OCI-LY7 (cell line): ENCODE measurements at regions not wholly inside any gene's neighbourhood (a gene's known extent, or its start where the extent isn't known, plus 50 kb on each side); places are given as distances from the start of the nearest gene placed in this dataset.

ENCODE experiments used
- BruUV-seq: library from RNA; stranded (reverse); fragments of 400-500 nt; replicated peaks from 2 replicates; lab custom pipeline; 2021; lab: Mats Ljungman, UMichigan
- CTCF ChIA-PET: fragments of 300-600 bp; sonication (Branson Sonifier 250); formaldehyde crosslinking; loops from one replicate; lab custom pipeline; 2022; ENCODE audit warnings: antibody characterized with exemption; ENCODE audit not compliant: unreplicated experiment; lab: Charles Lee
- POLR2A ChIA-PET: fragments of 300-600 bp; sonication (Branson Sonifier 250); formaldehyde crosslinking; loops from one replicate; lab custom pipeline; 2022; ENCODE audit warnings: antibody characterized with exemption; lab: Charles Lee
- DNase-seq: peaks from one replicate; pipeline ENCODE4 v3.0.0-alpha.2; 2015; ENCODE audit warnings: low spot score
- H2AFZ ChIP-seq: fragments of 200-600 bp; sonication (generic), shearing (Covaris generic); 2 replicates; pipeline ENCODE4 v1.6.1; 2014; ENCODE audit warnings: mild to moderate bottlenecking, antibody characterized with exemption, low read length, moderate library complexity
- H3K27ac ChIP-seq: fragments of 200-600 bp; sonication (generic); 2 replicates; pipeline ENCODE4 v1.5.1; 2014; ENCODE audit warnings: mixed run types, low read depth, mild to moderate bottlenecking, moderate library complexity, low read length, inconsistent platforms; ENCODE audit not compliant: poor library complexity, severe bottlenecking
- H3K36me3 ChIP-seq: fragments of 200-600 bp; sonication (generic); 2 replicates; pipeline ENCODE4 v1.6.1; 2014; ENCODE audit warnings: mild to moderate bottlenecking, antibody characterized with exemption, low read length, moderate library complexity, mixed read lengths; ENCODE audit not compliant: insufficient read depth
- H3K4me1 ChIP-seq: fragments of 200-600 bp; sonication (generic); 2 replicates; pipeline ENCODE4 v1.5.1; 2014; ENCODE audit warnings: mild to moderate bottlenecking, low read length; ENCODE audit not compliant: insufficient read depth, poor library complexity, severe bottlenecking
- H3K4me2 ChIP-seq: fragments of 200-600 bp; sonication (generic); 2 replicates; pipeline ENCODE4 v1.6.1; 2014; ENCODE audit warnings: mild to moderate bottlenecking, low read length
- H3K4me3 ChIP-seq: fragments of 200-600 bp; sonication (generic); 2 replicates; pipeline ENCODE4 v1.5.1; 2014; ENCODE audit warnings: mild to moderate bottlenecking, low read depth, low read length; ENCODE audit not compliant: poor library complexity, severe bottlenecking
- H3K79me2 ChIP-seq: fragments of 200-600 bp; sonication (generic); 2 replicates; pipeline ENCODE4 v1.6.1; 2016; ENCODE audit warnings: low read depth, mild to moderate bottlenecking, low read length, moderate library complexity, mixed read lengths; ENCODE audit not compliant: insufficient read depth
- H3K9me2 ChIP-seq: fragments of 200-600 bp; sonication (generic); 2 replicates; pipeline ENCODE4 v1.6.1; 2016; ENCODE audit warnings: mild to moderate bottlenecking, low read length, mixed read lengths; ENCODE audit not compliant: insufficient read depth
- H3K9me3 ChIP-seq: fragments of 200-600 bp; sonication (generic); 2 replicates; pipeline ENCODE4 v1.6.1; 2014; ENCODE audit warnings: mild to moderate bottlenecking, mixed run types, low read length, mixed read lengths
- H4K20me1 ChIP-seq: fragments of 200-600 bp; sonication (generic); 2 replicates; pipeline ENCODE4 v1.6.1; 2014; ENCODE audit warnings: mild to moderate bottlenecking, antibody characterized with exemption, low read length, moderate library complexity, mixed read lengths; ENCODE audit not compliant: insufficient read depth
- CTCF ChIP-seq: fragments of 200-600 bp; sonication (generic); conservative IDR thresholded peaks from 2 replicates; pipeline ENCODE4 v1.5.1; 2014; ENCODE audit warnings: mild to moderate bottlenecking, antibody characterized with exemption, low read length, moderate library complexity, mixed read lengths
- EZH2phosphoT487 ChIP-seq: fragments of 200-600 bp; sonication (generic); IDR thresholded peaks from 2 replicates; pipeline ENCODE4 v1.6.1; 2018; ENCODE audit warnings: low read depth, borderline replicate concordance, mild to moderate bottlenecking, mixed run types, antibody characterized with exemption, low read length, moderate library complexity, mixed read lengths
- intact Hi-C: fragments of 100-400 bp; cut with micrococcal nuclease; formaldehyde crosslinking; loops from one replicate; pipeline ENCODE4 v1.10.0; 2022; ENCODE audit not compliant: unreplicated experiment

DNA sequence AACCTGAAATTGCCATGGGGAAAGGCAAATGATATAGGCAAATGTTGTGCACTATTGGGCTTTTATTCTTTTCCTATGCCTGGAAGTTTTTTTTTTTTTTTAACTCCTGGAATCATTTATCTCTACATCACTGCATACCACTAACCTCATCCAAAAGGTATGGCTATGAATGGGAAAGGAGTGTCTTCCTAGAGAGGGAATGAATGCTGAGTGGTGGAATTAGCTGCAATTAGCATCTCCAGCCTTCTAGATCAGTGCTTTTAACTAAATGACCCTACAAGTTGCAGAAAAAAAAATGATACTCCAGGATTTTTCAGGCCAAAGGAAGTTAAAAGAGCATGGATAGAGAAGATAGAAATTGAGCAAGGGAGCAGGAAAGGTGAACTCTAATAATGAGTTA, 429.8 kb upstream of the PDZRN3 start:
- TF ChIP-seq EZH2phosphoT487: no peak
- no peak for TF ChIP-seq CTCF
- Histone ChIP-seq H3K27ac (no peak overlapping the region), H3K79me2 (no peaks in the 10 kb centered on the region), H3K4me1 (no peaks in the 10 kb centered on the region), H2AFZ (no peak overlapping the region), H3K36me3 (no peaks in the 10 kb centered on the region), H3K9me2 (no peaks in the 10 kb centered on the region), H3K4me2 (no peak overlapping the region), H3K4me3 (no peak overlapping the region), H4K20me1 (no peaks in the 10 kb centered on the region), H3K9me3 (no peaks in the 10 kb centered on the region)
- ChIA-PET POLR2A (no interaction called here), CTCF (no interaction called here)
- no TSS peak for BruUV-seq
- no peak for DNase-seq
- intact Hi-C loops: no loop called here

DNA sequence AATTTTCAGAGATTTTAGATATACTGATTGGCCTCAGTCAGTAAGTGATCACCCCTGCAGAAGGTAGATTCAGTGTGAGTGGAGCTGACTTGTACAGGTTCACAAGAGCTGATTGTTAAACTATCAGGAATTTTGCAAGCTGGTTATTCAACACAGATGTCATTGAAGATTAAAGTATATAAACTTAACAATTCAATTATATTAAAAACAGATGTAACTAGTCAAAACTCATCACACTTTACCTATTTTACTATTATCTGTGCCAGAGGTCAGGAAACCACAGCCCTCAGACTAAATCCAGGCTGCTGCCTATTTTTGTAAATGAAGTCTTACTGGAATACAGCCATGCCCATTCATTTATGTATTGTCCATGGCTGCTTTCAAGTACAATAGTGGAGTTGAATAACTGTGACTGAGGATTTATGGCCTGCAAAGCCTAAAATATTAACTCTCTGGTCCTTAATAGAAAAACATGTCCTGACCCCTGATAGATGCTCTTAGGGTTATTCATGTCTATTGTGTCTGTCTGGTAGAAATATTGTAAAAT, 429.3 kb upstream of the PDZRN3 start:
- H3K9me3 ChIP-seq: no peaks in the 10 kb centered on the region
- no peak overlapping the region for H2AFZ ChIP-seq
- no peaks in the 10 kb centered on the region for H3K36me3 ChIP-seq
- DNase-seq: no peak
- CTCF ChIA-PET: no interaction called here
- H3K4me1 ChIP-seq: no peaks in the 10 kb centered on the region
- no TSS peak for BruUV-seq
- POLR2A ChIA-PET: no interaction called here
- H3K4me2 ChIP-seq: no peak overlapping the region
- H3K9me2 ChIP-seq: no peaks in the 10 kb centered on the region
- no peaks in the 10 kb centered on the region for H4K20me1 ChIP-seq
- H3K79me2 ChIP-seq: no peaks in the 10 kb centered on the region
- intact Hi-C loops: no loop called here
- no peak overlapping the region for H3K4me3 ChIP-seq
- no peak overlapping the region for H3K27ac ChIP-seq
- TF ChIP-seq EZH2phosphoT487 (no peak), CTCF (no peak)

- DNase-seq: no peak
- BruUV-seq: no TSS peak
- Histone ChIP-seq H2AFZ (no peak overlapping the region), H3K4me2 (no peak overlapping the region), H3K4me1 (no peaks in the 10 kb centered on the region), H3K9me2 (no peaks in the 10 kb centered on the region), H3K36me3 (no peaks in the 10 kb centered on the region), H4K20me1 (no peaks in the 10 kb centered on the region), H3K9me3 (no peaks in the 10 kb centered on the region), H3K27ac (no peak overlapping the region), H3K4me3 (no peak overlapping the region), H3K79me2 (no peaks in the 10 kb centered on the region)
- TF ChIP-seq CTCF (no peak), EZH2phosphoT487 (no peak)
- intact Hi-C loops: no loop called here
- CTCF ChIA-PET: no interaction called here
- POLR2A ChIA-PET: no interaction called here
Observed at GRCh38 chr3:74049444-74049843, 424.7 kb upstream of the PDZRN3 start.
